ENCODE measurements at regions not wholly inside any gene's neighbourhood (a gene's known extent, or its start where the extent isn't known, plus 50 kb on each side); places are given as distances from the start of the nearest gene placed in this dataset.

GRCh38 chr9:129367287-129367686, 189.2 kb upstream of the IER5L start:
- no peaks in the 10 kb centered on the region for H3K27me3 ChIP-seq (ENCODE audit: insufficient read depth, low read length)
- ChIA-PET RAD21 (ENCODE audit: low non-redundant PET in 1 of 2, low total read pairs in 2 of 2, uncharacterized antibody in 2 of 2, unreplicated experiment in 2 of 2) (no interaction called here), CTCF (no interaction called here), POLR2A (no interaction called here)
- H3K79me2 ChIP-seq (ENCODE audit: insufficient read depth, low read length) = no peaks in the 10 kb centered on the region
- H3K9me2 ChIP-seq (ENCODE audit: insufficient read depth) = no peaks in the 10 kb centered on the region
- TF ChIP-seq ELF1 (IDR thresholded peaks at IDR 0.05; ENCODE audit: borderline replicate concordance, low read depth) (no peak), EZH2 (IDR thresholded peaks at IDR 0.05) (no peak), CBX3 (IDR thresholded peaks at IDR 0.05; ENCODE audit: low read depth) (no peak), SIN3A (IDR thresholded peaks at IDR 0.05; ENCODE audit: low read depth) (no peak), REST (IDR thresholded peaks at IDR 0.05; ENCODE audit: low read depth) (no peak), RAD21 (IDR thresholded peaks at IDR 0.05; ENCODE audit: low read depth) (no peak), ZFX (IDR thresholded peaks at IDR 0.05) (no peak), ZNF274 (IDR thresholded peaks at IDR 0.05; ENCODE audit: low read depth, low read length) (no peak), TCF7L2 (IDR thresholded peaks at IDR 0.05; ENCODE audit: borderline replicate concordance, extremely low read depth, insufficient read depth, insufficient read length) (no peak), POLR2A (IDR thresholded peaks at IDR 0.05; ENCODE audit: borderline replicate concordance, extremely low read depth, insufficient read depth, insufficient read length) (no peak), JUND (IDR thresholded peaks at IDR 0.05) (no peak), YY1 (IDR thresholded peaks at IDR 0.05; ENCODE audit: extremely low read depth, insufficient replicate concordance, low read depth, low read length) (no peak), EZH2phosphoT487 (IDR thresholded peaks at IDR 0.05; ENCODE audit: borderline replicate concordance) (no peak)
- TF ChIP-seq, protein P1, sequence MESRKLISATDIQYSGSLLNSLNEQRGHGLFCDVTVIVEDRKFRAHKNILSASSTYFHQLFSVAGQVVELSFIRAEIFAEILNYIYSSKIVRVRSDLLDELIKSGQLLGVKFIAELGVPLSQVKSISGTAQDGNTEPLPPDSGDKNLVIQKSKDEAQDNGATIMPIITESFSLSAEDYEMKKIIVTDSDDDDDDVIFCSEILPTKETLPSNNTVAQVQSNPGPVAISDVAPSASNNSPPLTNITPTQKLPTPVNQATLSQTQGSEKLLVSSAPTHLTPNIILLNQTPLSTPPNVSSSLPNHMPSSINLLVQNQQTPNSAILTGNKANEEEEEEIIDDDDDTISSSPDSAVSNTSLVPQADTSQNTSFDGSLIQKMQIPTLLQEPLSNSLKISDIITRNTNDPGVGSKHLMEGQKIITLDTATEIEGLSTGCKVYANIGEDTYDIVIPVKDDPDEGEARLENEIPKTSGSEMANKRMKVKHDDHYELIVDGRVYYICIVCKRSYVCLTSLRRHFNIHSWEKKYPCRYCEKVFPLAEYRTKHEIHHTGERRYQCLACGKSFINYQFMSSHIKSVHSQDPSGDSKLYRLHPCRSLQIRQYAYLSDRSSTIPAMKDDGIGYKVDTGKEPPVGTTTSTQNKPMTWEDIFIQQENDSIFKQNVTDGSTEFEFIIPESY (IDR thresholded peaks at IDR 0.05; ENCODE audit: extremely low read depth, insufficient replicate concordance, low read length) = no peak
- TF ChIP-seq, protein P2, sequence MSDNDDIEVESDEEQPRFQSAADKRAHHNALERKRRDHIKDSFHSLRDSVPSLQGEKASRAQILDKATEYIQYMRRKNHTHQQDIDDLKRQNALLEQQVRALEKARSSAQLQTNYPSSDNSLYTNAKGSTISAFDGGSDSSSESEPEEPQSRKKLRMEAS (IDR thresholded peaks at IDR 0.05) = no peak
- H3K9ac ChIP-seq (ENCODE audit: low read length) = no peak overlapping the region
- H3K4me3 ChIP-seq (replicated peaks in 1 of 2; ENCODE audit: low read depth in 1 of 2, low read length in 2 of 2) = no peak overlapping the region
- H2AFZ ChIP-seq (ENCODE audit: low read depth, low read length, poor library complexity, severe bottlenecking) = no peak overlapping the region
- H3K4me1 ChIP-seq (ENCODE audit: control insufficient read depth in 1 of 2, insufficient read depth in 2 of 2, low read length in 2 of 2) = peaks cover 0 to 4% of the 10 kb centered on the region in 2 experiments; a peak in 2 of 4 replicates
- no TSS peak for BruUV-seq (replicated peaks)
- no peaks in the 10 kb centered on the region for H4K20me1 ChIP-seq (ENCODE audit: insufficient read depth)
- H3K36me3 ChIP-seq (ENCODE audit: control insufficient read depth in 1 of 2, insufficient read depth in 2 of 2, low read length in 2 of 2) = no peaks in the 10 kb centered on the region
- DNase-seq (ENCODE audit: low read depth, low spot score) = no peak
- ATAC-seq = no peak
- no peaks in the 10 kb centered on the region for H3K9me3 ChIP-seq (ENCODE audit: control insufficient read depth in 1 of 2, insufficient read depth in 1 of 2, low read depth in 1 of 2, low read length in 2 of 2)
- intact Hi-C loops (cut with micrococcal nuclease) = no loop called here
- no peak overlapping the region for H3K27ac ChIP-seq (ENCODE audit: low read depth, low read length)
- no peak overlapping the region for H3K4me2 ChIP-seq (ENCODE audit: low read length)
